AG09309 (cell line): ENCODE measurements at regions not wholly inside any gene's neighbourhood (a gene's known extent, or its start where the extent isn't known, plus 50 kb on each side); places are given as distances from the start of the nearest gene placed in this dataset.

Experiments used
- DNase-seq: peaks from one replicate; pipeline ENCODE4 v3.0.0-alpha.2; 2010; ENCODE audit warnings: low read depth
- H3K4me3 ChIP-seq: 2 replicates; pipeline ENCODE4 v1.5.1; 2011; ENCODE audit warnings: mild to moderate bottlenecking, low read depth, low read length, moderate library complexity; ENCODE audit not compliant: control insufficient read depth
- CTCF ChIP-seq: IDR thresholded peaks from 2 replicates; pipeline ENCODE4 v1.5.1; 2011; ENCODE audit warnings: mild to moderate bottlenecking, low read depth, low read length, inconsistent platforms; ENCODE audit not compliant: insufficient read depth, control insufficient read depth; ENCODE audit errors: missing control alignments

GRCh38 chr2:59259913-59260312 is 1018.8 kb upstream of the FANCL start:
- no peak for DNase-seq
- TF ChIP-seq CTCF, result no peak
- H3K4me3 ChIP-seq, result no peak overlapping the region

- no peak for DNase-seq
- H3K4me3 ChIP-seq, result no peak overlapping the region
- no peak for TF ChIP-seq CTCF
These were observed 1015.2 kb upstream of the FANCL start for GRCh38 chr2:59256290-59256689.

- H3K4me3 ChIP-seq, result no peak overlapping the region
- no peak for TF ChIP-seq CTCF
- DNase-seq, result no peak
These were observed 1013.2 kb upstream of the FANCL start for GRCh38 chr2:59254279-59254678.

- TF ChIP-seq CTCF, result no peak
These were observed 1009.2 kb upstream of the FANCL start for GRCh38 chr2:59250307-59250677.

GRCh38 chr2:59249441-59250306 is 1008.5 kb upstream of the FANCL start:
- no peak for DNase-seq
- no peak overlapping the region for H3K4me3 ChIP-seq
- TF ChIP-seq CTCF, result no peak

More at GRCh38 chr2:59250307-59250677, 1009.2 kb upstream of the FANCL start:
- DNase-seq, result no peak
- no peak overlapping the region for H3K4me3 ChIP-seq

GRCh38 chr2:59239146-59239545 is 998.0 kb upstream of the FANCL start:
- TF ChIP-seq CTCF, result no peak
- no peak overlapping the region for H3K4me3 ChIP-seq
- no peak for DNase-seq

GRCh38 chr2:59237311-59237710 is 996.2 kb upstream of the FANCL start:
- no peak for DNase-seq
- no peak for TF ChIP-seq CTCF
- H3K4me3 ChIP-seq, result no peak overlapping the region
